NB4 (cell line): ENCODE measurements at regions not wholly inside any gene's neighbourhood (a gene's known extent, or its start where the extent isn't known, plus 50 kb on each side); places are given as distances from the start of the nearest gene placed in this dataset.

ENCODE experiments used
- CTCF ChIP-seq: IDR thresholded peaks from one replicate; pipeline ENCODE4 v1.5.1; 2012; ENCODE audit warnings: low read depth, low read length
- MAX ChIP-seq: IDR thresholded peaks from 2 replicates; pipeline ENCODE4 v1.6.1; 2011; ENCODE audit warnings: low read depth, low read length
- MYC ChIP-seq: IDR thresholded peaks from 2 replicates; pipeline ENCODE4 v1.6.1; 2011; ENCODE audit warnings: low read depth, low read length

- TF ChIP-seq CTCF: no peak
- TF ChIP-seq MYC: no peak
- no peak for TF ChIP-seq MAX
Measured at GRCh38 chr13:88602786-88603777, 931.9 kb downstream of the SLITRK5 start.
